ENCODE measurements at regions not wholly inside any gene's neighbourhood (a gene's known extent, or its start where the extent isn't known, plus 50 kb on each side); places are given as distances from the start of the nearest gene placed in this dataset.

DNA sequence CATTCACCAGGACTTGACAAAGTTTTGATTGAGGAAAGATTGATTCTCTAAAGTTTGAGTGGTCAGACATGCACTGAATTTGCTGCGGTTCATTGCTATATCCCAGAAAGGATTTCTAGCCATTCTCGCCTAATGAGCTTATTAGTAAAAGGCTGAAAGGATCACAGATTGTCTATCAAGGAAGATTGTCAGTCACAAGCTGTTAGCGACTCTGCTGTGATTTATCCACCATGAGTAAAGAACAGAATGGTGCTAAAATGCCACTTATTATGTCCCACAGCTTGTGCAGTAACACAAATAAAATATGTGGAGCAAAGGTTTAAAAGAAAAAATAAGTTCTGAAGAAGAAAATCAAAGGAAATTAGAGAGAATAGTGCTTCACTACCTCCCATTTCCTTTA is 701.2 kb upstream of the CDH7 start:
- no peak overlapping the region for H3K27ac ChIP-seq
- no peak overlapping the region for H2AFZ ChIP-seq (ENCODE audit: low read depth)
- H3K27me3 ChIP-seq (ENCODE audit: insufficient read depth, low read depth), result no peaks in the 10 kb centered on the region
- H3K36me3 ChIP-seq (ENCODE audit: insufficient read depth), result no peaks in the 10 kb centered on the region
- no peak for TF ChIP-seq CTCF (conservative IDR thresholded peaks at IDR 0.05; ENCODE audit: low read depth, low read length)
- H3K4me2 ChIP-seq, result no peak overlapping the region
- no peak overlapping the region for H3K9ac ChIP-seq
- H3K4me1 ChIP-seq (ENCODE audit: low read depth, poor library complexity, severe bottlenecking), result no peaks in the 10 kb centered on the region
- no peak overlapping the region for H3K4me3 ChIP-seq (IDR thresholded peaks at IDR 0.05; ENCODE audit: insufficient read depth, low read depth, low read length)
- no peaks in the 10 kb centered on the region for H4K20me1 ChIP-seq (ENCODE audit: insufficient read depth)
- no peaks in the 10 kb centered on the region for H3K79me2 ChIP-seq (ENCODE audit: insufficient read depth, low read depth)

- Histone ChIP-seq H3K4me3 (IDR thresholded peaks at IDR 0.05; ENCODE audit: insufficient read depth, low read depth, low read length) (no peak overlapping the region), H3K79me2 (ENCODE audit: insufficient read depth, low read depth) (no peaks in the 10 kb centered on the region), H4K20me1 (ENCODE audit: insufficient read depth) (no peaks in the 10 kb centered on the region), H2AFZ (ENCODE audit: low read depth) (no peak overlapping the region), H3K36me3 (ENCODE audit: insufficient read depth) (no peaks in the 10 kb centered on the region), H3K27me3 (ENCODE audit: insufficient read depth, low read depth) (no peaks in the 10 kb centered on the region), H3K27ac (no peak overlapping the region), H3K4me2 (no peak overlapping the region), H3K9ac (no peak overlapping the region), H3K4me1 (ENCODE audit: low read depth, poor library complexity, severe bottlenecking) (no peaks in the 10 kb centered on the region)
- TF ChIP-seq CTCF (conservative IDR thresholded peaks at IDR 0.05; ENCODE audit: low read depth, low read length), result no peak
Measured at GRCh38 chr18:65039578-65039977, 711.2 kb upstream of the CDH7 start.

DNA sequence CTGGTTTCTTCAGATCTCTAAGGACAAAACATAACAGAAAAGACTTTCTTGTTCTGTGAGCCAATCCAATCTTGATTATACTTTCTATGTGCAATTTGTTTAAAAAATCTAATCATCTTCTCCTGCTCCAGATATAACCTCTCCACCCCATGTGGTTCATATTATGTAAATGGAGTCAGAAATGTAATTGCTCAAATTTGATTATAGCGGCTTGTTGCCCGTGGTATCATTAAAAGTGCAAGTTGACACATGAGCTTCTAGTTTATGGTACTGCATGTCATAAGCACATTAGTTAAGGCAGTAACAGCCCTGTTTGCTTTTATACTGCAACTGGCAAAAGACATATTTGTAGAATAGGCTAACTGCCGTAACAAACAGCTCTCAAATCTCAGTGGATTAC is 715.1 kb upstream of the CDH7 start:
- Histone ChIP-seq H3K36me3 (ENCODE audit: insufficient read depth) (no peaks in the 10 kb centered on the region), H3K27me3 (ENCODE audit: insufficient read depth, low read depth) (no peaks in the 10 kb centered on the region), H3K4me2 (no peak overlapping the region), H2AFZ (ENCODE audit: low read depth) (no peak overlapping the region), H4K20me1 (ENCODE audit: insufficient read depth) (no peaks in the 10 kb centered on the region), H3K9ac (no peak overlapping the region), H3K79me2 (ENCODE audit: insufficient read depth, low read depth) (no peaks in the 10 kb centered on the region), H3K4me1 (ENCODE audit: low read depth, poor library complexity, severe bottlenecking) (no peaks in the 10 kb centered on the region), H3K4me3 (IDR thresholded peaks at IDR 0.05; ENCODE audit: insufficient read depth, low read depth, low read length) (no peak overlapping the region), H3K27ac (no peak overlapping the region)
- TF ChIP-seq CTCF (conservative IDR thresholded peaks at IDR 0.05; ENCODE audit: low read depth, low read length), result no peak

DNA sequence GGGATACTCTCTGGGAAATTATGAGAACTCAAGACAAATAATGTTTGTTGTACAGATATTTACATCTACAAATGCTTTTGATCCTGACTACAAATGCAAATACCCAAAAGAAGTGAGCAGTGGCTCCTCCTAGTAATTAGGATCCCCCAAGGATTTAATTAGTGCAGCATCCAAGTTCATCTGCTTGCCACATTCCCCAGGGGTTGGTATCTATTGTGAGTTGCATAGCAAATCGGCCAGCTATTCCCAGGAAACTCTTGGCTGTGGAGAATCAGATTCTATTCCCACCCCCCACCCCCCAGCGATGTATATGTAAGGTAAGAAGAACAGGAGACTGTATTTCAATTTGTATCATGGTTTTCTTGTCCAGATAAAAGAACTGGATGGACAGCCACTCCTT is 725.1 kb upstream of the CDH7 start:
- Histone ChIP-seq H3K27me3 (ENCODE audit: insufficient read depth, low read depth) (no peaks in the 10 kb centered on the region), H3K4me1 (ENCODE audit: low read depth, poor library complexity, severe bottlenecking) (no peaks in the 10 kb centered on the region), H3K79me2 (ENCODE audit: insufficient read depth, low read depth) (no peaks in the 10 kb centered on the region), H3K4me3 (IDR thresholded peaks at IDR 0.05; ENCODE audit: insufficient read depth, low read depth, low read length) (no peak overlapping the region), H2AFZ (ENCODE audit: low read depth) (no peak overlapping the region), H3K27ac (no peak overlapping the region), H3K9ac (no peak overlapping the region), H4K20me1 (ENCODE audit: insufficient read depth) (no peaks in the 10 kb centered on the region), H3K4me2 (no peak overlapping the region), H3K36me3 (ENCODE audit: insufficient read depth) (no peaks in the 10 kb centered on the region)
- TF ChIP-seq CTCF (conservative IDR thresholded peaks at IDR 0.05; ENCODE audit: low read depth, low read length), result no peak

DNA sequence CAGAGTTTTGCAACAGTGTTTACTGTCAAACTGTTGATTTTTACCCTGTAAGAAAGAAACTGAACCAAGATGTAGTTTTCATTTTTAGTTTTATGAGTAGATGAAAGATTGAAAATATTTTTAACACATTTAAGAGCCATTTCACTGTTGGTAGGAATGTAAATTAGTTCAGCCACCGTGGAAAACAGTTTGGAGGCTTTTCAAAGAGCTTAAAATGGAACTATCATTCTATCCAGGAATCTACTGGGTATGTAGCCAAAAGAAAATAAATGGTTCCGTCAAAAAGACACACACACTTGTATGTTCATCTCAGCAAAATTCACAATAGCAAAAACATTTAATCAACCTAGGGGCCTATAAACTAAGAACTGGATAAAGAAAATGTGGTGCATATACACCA is 729.8 kb upstream of the CDH7 start:
- H2AFZ ChIP-seq (ENCODE audit: low read depth), result no peak overlapping the region
- TF ChIP-seq CTCF (conservative IDR thresholded peaks at IDR 0.05; ENCODE audit: low read depth, low read length), result no peak
- H3K4me3 ChIP-seq (IDR thresholded peaks at IDR 0.05; ENCODE audit: insufficient read depth, low read depth, low read length), result no peak overlapping the region
- H3K4me2 ChIP-seq, result no peak overlapping the region
- no peaks in the 10 kb centered on the region for H3K79me2 ChIP-seq (ENCODE audit: insufficient read depth, low read depth)
- H3K27ac ChIP-seq, result no peak overlapping the region
- no peak overlapping the region for H3K9ac ChIP-seq
- H3K36me3 ChIP-seq (ENCODE audit: insufficient read depth), result no peaks in the 10 kb centered on the region
- no peaks in the 10 kb centered on the region for H3K4me1 ChIP-seq (ENCODE audit: low read depth, poor library complexity, severe bottlenecking)
- no peaks in the 10 kb centered on the region for H4K20me1 ChIP-seq (ENCODE audit: insufficient read depth)
- no peaks in the 10 kb centered on the region for H3K27me3 ChIP-seq (ENCODE audit: insufficient read depth, low read depth)

Measured in KMS-11 (cell line).